ENCODE measurements at regions not wholly inside any gene's neighbourhood (a gene's known extent, or its start where the extent isn't known, plus 50 kb on each side); places are given as distances from the start of the nearest gene placed in this dataset.
"Not testable (repeated sequence)": the region's sequence is repeated elsewhere in the genome, so short reads cannot be mapped to it uniquely, and the experiment has no call there.

DNA sequence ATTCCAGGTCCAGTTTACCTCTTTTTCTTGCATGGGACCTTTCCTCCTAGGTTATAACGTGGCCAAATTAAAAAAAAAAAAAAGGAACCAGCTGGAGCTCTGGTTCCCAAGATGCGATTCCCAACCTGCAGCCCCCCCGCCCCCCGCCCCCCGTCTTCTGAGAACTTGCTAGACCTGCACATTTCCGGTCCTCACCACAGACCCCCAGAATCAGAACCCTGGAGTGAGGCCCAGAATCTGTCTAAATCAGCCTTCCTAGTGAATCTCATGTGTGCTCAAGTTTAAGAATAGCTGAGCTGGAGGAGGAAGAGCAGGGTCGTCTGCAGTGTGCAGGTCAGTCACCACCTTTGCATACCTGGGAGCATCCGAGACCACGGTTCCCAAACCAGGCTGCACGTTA is 144.2 kb downstream of the KLF6 start:
- no peaks in the 10 kb centered on the region for H3K36me3 ChIP-seq
- no peaks in the 10 kb centered on the region for H3K27me3 ChIP-seq (ENCODE audit: insufficient read depth, low read depth, severe bottlenecking)
- no peak for DNase-seq
- H3K9me3 ChIP-seq (ENCODE audit: severe bottlenecking), result no peaks in the 10 kb centered on the region
- no peak for TF ChIP-seq CTCF (IDR thresholded peaks at IDR 0.05; ENCODE audit: low read depth, low read length)
- no peak overlapping the region for H3K4me3 ChIP-seq (ENCODE audit: low read depth, low read length)
- H3K27ac ChIP-seq, result no peak overlapping the region

GRCh38 chr10:3639546-3639945 is 145.5 kb downstream of the KLF6 start:
- Histone ChIP-seq H3K9me3 (ENCODE audit: severe bottlenecking) (no peaks in the 10 kb centered on the region), H3K27ac (no peak overlapping the region), H3K27me3 (ENCODE audit: insufficient read depth, low read depth, severe bottlenecking) (no peaks in the 10 kb centered on the region), H3K4me3 (ENCODE audit: low read depth, low read length) (no peak overlapping the region), H3K36me3 (no peaks in the 10 kb centered on the region)
- TF ChIP-seq CTCF (IDR thresholded peaks at IDR 0.05; ENCODE audit: low read depth, low read length), result no peak
- peak; percentile 60 for DNase-seq

GRCh38 chr10:3636356-3637181 is 148.4 kb downstream of the KLF6 start:
- no peak for TF ChIP-seq CTCF (IDR thresholded peaks at IDR 0.05; ENCODE audit: low read depth, low read length)
- DNase-seq, result no peak
- Histone ChIP-seq H3K4me3 (ENCODE audit: low read depth, low read length) (no peak overlapping the region), H3K27me3 (ENCODE audit: insufficient read depth, low read depth, severe bottlenecking) (no peaks in the 10 kb centered on the region), H3K27ac (no peak overlapping the region), H3K36me3 (no peaks in the 10 kb centered on the region), H3K9me3 (ENCODE audit: severe bottlenecking) (no peaks in the 10 kb centered on the region)

DNA sequence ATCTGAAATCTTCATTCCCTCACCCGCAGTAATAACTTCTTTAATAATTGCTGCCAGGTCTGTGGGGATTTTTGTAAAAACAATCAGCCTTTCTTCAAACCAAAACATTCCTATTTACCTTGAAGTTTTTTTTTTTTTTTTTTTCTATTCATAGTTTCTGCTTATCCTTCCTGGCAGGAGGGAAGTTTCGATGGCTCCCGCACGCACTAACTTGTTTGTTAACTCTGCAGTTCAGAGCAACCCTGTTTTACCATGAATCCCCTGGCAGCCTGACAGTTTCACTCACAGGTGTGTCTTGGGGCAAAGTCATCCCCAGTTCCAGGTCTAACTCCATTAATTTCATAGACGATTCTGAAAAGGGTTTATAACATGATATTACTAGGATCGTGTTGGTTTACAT is 149.3 kb downstream of the KLF6 start:
- Histone ChIP-seq H3K27me3 (ENCODE audit: insufficient read depth, low read depth, severe bottlenecking) (no peaks in the 10 kb centered on the region), H3K9me3 (ENCODE audit: severe bottlenecking) (no peaks in the 10 kb centered on the region), H3K4me3 (ENCODE audit: low read depth, low read length) (no peak overlapping the region), H3K36me3 (no peaks in the 10 kb centered on the region), H3K27ac (no peak overlapping the region)
- no peak for TF ChIP-seq CTCF (IDR thresholded peaks at IDR 0.05; ENCODE audit: low read depth, low read length)
- DNase-seq, result no peak

- Histone ChIP-seq H3K27me3 (ENCODE audit: insufficient read depth, low read depth, severe bottlenecking) (no peaks in the 10 kb centered on the region), H3K9me3 (ENCODE audit: severe bottlenecking) (no peaks in the 10 kb centered on the region), H3K4me3 (ENCODE audit: low read depth, low read length) (no peak overlapping the region), H3K36me3 (no peaks in the 10 kb centered on the region), H3K27ac (no peak overlapping the region)
- no peak for TF ChIP-seq CTCF (IDR thresholded peaks at IDR 0.05; ENCODE audit: low read depth, low read length)
- no peak for DNase-seq
These were observed 149.8 kb downstream of the KLF6 start for GRCh38 chr10:3635211-3635671.

DNA sequence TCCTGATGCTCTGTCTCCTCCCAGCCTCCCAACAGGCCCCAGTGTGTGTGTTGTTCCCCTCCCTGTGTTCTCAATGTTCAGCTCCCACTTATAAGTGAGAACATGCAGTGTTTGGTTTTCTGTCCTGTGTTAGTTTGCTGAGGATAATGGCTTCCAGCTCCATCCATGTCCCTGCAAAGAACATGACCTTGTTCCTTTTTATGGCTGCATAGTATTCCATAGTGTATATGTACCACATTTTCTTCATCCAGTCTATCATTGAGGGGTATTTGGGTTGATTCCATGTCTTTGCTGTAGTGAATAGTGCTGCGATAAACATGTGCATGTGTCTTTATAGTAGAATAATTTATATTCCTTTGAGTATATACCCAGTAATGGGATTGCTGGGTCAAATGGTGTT is 150.4 kb downstream of the KLF6 start:
- H3K27me3 ChIP-seq (ENCODE audit: insufficient read depth, low read depth, severe bottlenecking); H3K36me3 ChIP-seq; H3K27ac ChIP-seq; H3K9me3 ChIP-seq (ENCODE audit: severe bottlenecking); H3K4me3 ChIP-seq (ENCODE audit: low read depth, low read length); DNase-seq: not testable (repeated sequence)

Measured in WERI-Rb-1 (cell line).